Parathyroid adenoma (tissue), 2 donors: ENCODE measurements at regions not wholly inside any gene's neighbourhood (a gene's known extent, or its start where the extent isn't known, plus 50 kb on each side); places are given as distances from the start of the nearest gene placed in this dataset.
"Not testable (repeated sequence)": the region's sequence is repeated elsewhere in the genome, so short reads cannot be mapped to it uniquely, and the experiment has no call there.

Source experiments
- H2AFZ ChIP-seq: fragments of 300-600 bp; sonication (generic); one replicate; pipeline ENCODE4 v1.7.0; 2017; ENCODE audit warnings: antibody characterized with exemption, mild to moderate bottlenecking
- H3K27ac ChIP-seq: fragments of 300-600 bp; sonication (generic); one replicate; pipeline ENCODE4 v1.7.0; 2017
- H3K27me3 ChIP-seq: fragments of 300-600 bp; sonication (generic); one replicate; pipeline ENCODE4 v1.7.0; 2017; ENCODE audit warnings: low read length; ENCODE audit not compliant: control insufficient read depth, insufficient read depth
- H3K36me3 ChIP-seq: fragments of 300-600 bp; sonication (generic); one replicate; pipeline ENCODE4 v1.7.0; 2017; ENCODE audit warnings: low read length; ENCODE audit not compliant: control insufficient read depth, insufficient read depth
- H3K4me1 ChIP-seq: fragments of 300-600 bp; sonication (generic); one replicate; pipeline ENCODE4 v1.7.0; 2017; ENCODE audit warnings: control low read depth
- H3K4me2 ChIP-seq: fragments of 300-600 bp; sonication (generic); one replicate; pipeline ENCODE4 v1.7.0; 2017; ENCODE audit warnings: low read length
- H3K4me3 ChIP-seq: fragments of 300-600 bp; sonication (generic); one replicate; pipeline ENCODE4 v1.7.0; 2017; ENCODE audit warnings: low read depth, low read length
- H3K79me2 ChIP-seq: fragments of 300-600 bp; sonication (generic); one replicate; pipeline ENCODE4 v1.7.0; 2017; ENCODE audit warnings: control low read depth
- H3K9ac ChIP-seq: fragments of 300-600 bp; sonication (generic); one replicate; pipeline ENCODE4 v1.7.0; 2017; ENCODE audit warnings: mild to moderate bottlenecking
- H3K9me3 ChIP-seq: fragments of 300-600 bp; sonication (generic); one replicate; pipeline ENCODE4 v1.7.0; 2017; ENCODE audit warnings: low read length; ENCODE audit not compliant: control insufficient read depth
- TF ChIP-seq, protein P1 (sequence below): fragments of 300-600 bp; sonication (generic); IDR thresholded peaks from one replicate; pipeline ENCODE4 v1.7.0; 2017; ENCODE audit warnings: antibody characterized with exemption, mild to moderate bottlenecking
- donor health status: primary hyperparathyroidism.

DNA sequence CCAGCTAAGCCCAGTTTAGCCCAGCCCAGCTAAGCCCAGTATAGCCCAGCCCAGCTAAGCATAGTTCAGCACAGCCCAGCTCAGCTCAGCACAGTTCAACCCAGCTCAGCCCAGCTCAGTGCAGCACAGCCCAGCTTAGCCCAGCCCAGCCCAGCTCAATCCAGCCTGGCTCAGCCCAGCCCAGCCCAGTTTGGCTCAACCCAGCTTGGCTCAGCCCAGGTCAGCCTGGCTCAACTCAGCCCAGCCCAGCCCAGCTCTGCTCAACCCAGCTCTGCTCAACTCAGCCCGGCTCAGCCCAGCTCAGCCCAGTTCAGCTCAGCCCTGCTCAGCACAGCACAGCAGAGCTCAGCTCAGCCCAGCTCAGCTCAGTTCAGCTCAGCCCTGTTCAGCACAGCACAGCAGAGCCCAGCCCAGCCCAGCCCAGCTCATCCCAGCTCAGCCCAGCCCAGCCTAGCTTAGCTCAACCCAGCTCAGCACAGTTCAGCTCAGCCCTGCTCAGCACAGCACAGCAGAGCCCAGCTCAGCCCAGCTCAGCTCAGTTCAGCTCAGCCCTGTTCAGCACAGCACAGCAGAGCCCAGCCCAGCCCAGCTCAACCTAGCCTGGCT is 330.9 kb downstream of the TMEM121 start:
- Histone ChIP-seq H3K36me3 (no peaks in the 10 kb centered on the region), H3K4me2 (no peak overlapping the region), H3K27ac (no peak overlapping the region)

DNA sequence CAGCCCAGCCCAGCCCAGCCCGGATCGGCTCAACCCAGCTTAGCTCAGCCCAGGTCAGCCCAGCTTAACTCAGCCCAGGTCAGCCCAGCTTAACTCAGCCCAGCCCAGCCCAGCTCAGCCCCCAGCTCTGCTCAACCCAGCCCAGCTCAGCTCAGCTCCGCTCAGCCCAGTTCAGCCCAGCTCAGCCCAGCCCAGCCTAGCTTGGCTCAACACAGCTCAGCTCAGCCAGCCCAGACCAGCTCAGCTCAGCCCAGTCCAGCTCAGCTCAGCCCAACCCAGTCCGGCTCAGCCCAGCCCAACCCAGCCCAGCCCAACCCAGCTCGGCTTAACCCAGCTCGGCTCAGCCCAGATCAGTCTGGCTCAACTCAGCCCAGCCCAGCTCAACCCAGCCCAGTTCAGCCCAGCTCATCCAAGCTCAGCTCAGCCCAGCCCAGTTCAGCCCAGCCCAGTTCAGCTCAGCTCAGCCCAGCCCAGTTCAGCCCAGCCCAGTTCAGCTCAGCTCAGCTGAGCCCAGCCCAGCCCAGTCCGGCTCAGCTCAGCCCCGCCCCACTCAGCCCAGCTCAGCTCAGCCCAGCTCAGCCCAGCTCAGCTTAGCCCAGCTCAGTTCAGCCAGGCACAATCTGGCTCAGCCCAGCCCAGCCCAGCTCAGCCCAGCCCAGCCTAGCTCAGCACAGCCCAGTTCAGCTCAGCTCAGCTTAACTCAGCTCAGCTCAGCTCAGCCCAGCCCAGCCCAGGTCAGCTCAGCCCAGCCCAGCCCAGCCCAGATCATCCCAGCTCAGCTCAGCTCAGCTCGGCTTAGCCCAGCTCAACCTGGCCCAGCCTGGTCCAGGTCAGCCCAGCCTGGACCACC is 331.7 kb downstream of the TMEM121 start:
- no peak overlapping the region for H3K27ac ChIP-seq
- H3K9me3 ChIP-seq, result no peaks in the 10 kb centered on the region
- no peaks in the 10 kb centered on the region for H3K79me2 ChIP-seq
- H3K9ac ChIP-seq, result no peak overlapping the region
- H2AFZ ChIP-seq, result no peak overlapping the region
- no peaks in the 10 kb centered on the region for H3K27me3 ChIP-seq
- no peak overlapping the region for H3K4me2 ChIP-seq
- no peak overlapping the region for H3K4me3 ChIP-seq
- H3K36me3 ChIP-seq, result no peaks in the 10 kb centered on the region
- TF ChIP-seq, protein P1, sequence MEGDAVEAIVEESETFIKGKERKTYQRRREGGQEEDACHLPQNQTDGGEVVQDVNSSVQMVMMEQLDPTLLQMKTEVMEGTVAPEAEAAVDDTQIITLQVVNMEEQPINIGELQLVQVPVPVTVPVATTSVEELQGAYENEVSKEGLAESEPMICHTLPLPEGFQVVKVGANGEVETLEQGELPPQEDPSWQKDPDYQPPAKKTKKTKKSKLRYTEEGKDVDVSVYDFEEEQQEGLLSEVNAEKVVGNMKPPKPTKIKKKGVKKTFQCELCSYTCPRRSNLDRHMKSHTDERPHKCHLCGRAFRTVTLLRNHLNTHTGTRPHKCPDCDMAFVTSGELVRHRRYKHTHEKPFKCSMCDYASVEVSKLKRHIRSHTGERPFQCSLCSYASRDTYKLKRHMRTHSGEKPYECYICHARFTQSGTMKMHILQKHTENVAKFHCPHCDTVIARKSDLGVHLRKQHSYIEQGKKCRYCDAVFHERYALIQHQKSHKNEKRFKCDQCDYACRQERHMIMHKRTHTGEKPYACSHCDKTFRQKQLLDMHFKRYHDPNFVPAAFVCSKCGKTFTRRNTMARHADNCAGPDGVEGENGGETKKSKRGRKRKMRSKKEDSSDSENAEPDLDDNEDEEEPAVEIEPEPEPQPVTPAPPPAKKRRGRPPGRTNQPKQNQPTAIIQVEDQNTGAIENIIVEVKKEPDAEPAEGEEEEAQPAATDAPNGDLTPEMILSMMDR, result no peak
- no peaks in the 10 kb centered on the region for H3K4me1 ChIP-seq

More for the DNA sequence above, 330.9 kb downstream of the TMEM121 start:
- Histone ChIP-seq H3K27me3 (no peaks in the 10 kb centered on the region), H3K9ac (no peak overlapping the region), H3K4me1 (no peaks in the 10 kb centered on the region), H3K9me3 (no peaks in the 10 kb centered on the region), H3K4me3 (no peak overlapping the region), H2AFZ (no peak overlapping the region), H3K79me2 (no peaks in the 10 kb centered on the region)
- TF ChIP-seq, protein P1, result no peak

DNA sequence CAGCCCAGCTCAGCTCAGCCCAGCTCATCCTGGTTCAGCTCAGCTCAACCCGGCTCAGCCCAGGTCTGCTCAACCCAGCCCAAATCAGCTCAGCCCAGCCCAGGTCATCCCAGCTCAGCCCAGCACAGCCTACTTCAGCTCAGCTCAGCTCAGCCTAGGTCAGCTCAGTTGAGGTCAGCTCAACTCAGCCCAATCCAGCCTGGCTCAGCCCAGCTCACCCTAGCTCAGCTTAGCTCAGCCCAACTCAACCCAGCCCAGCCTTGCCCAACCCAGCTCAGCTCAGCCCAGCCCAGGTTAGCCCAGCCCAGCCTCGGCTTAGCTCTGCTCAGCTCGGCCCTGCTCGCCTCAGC is 332.3 kb downstream of the TMEM121 start:
- no peak overlapping the region for H2AFZ ChIP-seq
- H3K27me3 ChIP-seq, result no peaks in the 10 kb centered on the region
- no peaks in the 10 kb centered on the region for H3K4me1 ChIP-seq
- no peak overlapping the region for H3K4me3 ChIP-seq
- H3K9me3 ChIP-seq, result no peaks in the 10 kb centered on the region
- H3K9ac ChIP-seq, result no peak overlapping the region
- H3K79me2 ChIP-seq, result no peaks in the 10 kb centered on the region
- no peak overlapping the region for H3K27ac ChIP-seq
- TF ChIP-seq, protein P1, result no peak
- no peak overlapping the region for H3K4me2 ChIP-seq
- no peaks in the 10 kb centered on the region for H3K36me3 ChIP-seq

GRCh38 chr14:105859073-105859716 is 332.8 kb downstream of the TMEM121 start:
- H2AFZ ChIP-seq, H3K27me3 ChIP-seq, H3K27ac ChIP-seq, H3K4me2 ChIP-seq, H3K79me2 ChIP-seq, H3K9ac ChIP-seq, H3K36me3 ChIP-seq, H3K9me3 ChIP-seq, H3K4me3 ChIP-seq, H3K4me1 ChIP-seq: not testable (repeated sequence)
